Fibroblast of pulmonary artery (primary cell): ENCODE measurements at regions not wholly inside any gene's neighbourhood (a gene's known extent, or its start where the extent isn't known, plus 50 kb on each side); places are given as distances from the start of the nearest gene placed in this dataset.

ENCODE experiments used
- DNase-seq: peaks from one replicate; pipeline ENCODE4 v3.0.0-alpha.2; 2010; ENCODE audit warnings: low read depth
- H3K4me3 ChIP-seq: replicated peaks from 2 replicates; pipeline ENCODE4 v1.5.1; 2011; ENCODE audit warnings: low read depth, mild to moderate bottlenecking, control low read depth, low read length, moderate library complexity
- TF ChIP-seq, protein P1 (sequence below): IDR thresholded peaks from 2 replicates; pipeline ENCODE4 v1.5.1; 2011; ENCODE audit warnings: mild to moderate bottlenecking, control low read depth, low read length, inconsistent platforms; ENCODE audit errors: missing control alignments

- no peak overlapping the region for H3K4me3 ChIP-seq
- TF ChIP-seq, protein P1, sequence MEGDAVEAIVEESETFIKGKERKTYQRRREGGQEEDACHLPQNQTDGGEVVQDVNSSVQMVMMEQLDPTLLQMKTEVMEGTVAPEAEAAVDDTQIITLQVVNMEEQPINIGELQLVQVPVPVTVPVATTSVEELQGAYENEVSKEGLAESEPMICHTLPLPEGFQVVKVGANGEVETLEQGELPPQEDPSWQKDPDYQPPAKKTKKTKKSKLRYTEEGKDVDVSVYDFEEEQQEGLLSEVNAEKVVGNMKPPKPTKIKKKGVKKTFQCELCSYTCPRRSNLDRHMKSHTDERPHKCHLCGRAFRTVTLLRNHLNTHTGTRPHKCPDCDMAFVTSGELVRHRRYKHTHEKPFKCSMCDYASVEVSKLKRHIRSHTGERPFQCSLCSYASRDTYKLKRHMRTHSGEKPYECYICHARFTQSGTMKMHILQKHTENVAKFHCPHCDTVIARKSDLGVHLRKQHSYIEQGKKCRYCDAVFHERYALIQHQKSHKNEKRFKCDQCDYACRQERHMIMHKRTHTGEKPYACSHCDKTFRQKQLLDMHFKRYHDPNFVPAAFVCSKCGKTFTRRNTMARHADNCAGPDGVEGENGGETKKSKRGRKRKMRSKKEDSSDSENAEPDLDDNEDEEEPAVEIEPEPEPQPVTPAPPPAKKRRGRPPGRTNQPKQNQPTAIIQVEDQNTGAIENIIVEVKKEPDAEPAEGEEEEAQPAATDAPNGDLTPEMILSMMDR: no peak
- DNase-seq: no peak
Observed at GRCh38 chr18:39350945-39351344, 1785.3 kb upstream of the CELF4 start.

DNA sequence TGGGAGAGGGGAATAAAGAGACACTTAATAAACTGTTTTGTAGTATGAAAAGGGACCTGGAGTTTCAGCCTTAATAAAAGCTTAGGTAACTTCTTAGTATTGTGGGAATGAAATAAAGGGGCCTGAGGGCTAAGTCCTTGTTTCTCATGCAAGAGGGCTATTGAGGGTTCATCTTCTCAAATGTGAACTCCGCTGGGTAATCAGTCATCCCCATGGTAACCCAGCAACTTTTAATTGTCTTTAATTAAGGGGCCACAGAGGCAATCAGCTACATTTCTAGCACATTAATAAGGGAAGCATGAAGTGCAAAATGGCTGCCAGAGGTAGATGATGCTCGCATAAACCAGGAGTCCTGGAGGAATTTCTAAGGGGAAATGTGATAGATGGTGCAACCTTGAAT lies 1784.2 kb upstream of the CELF4 start:
- no peak overlapping the region for H3K4me3 ChIP-seq
- TF ChIP-seq, protein P1: no peak
- no peak for DNase-seq

DNA sequence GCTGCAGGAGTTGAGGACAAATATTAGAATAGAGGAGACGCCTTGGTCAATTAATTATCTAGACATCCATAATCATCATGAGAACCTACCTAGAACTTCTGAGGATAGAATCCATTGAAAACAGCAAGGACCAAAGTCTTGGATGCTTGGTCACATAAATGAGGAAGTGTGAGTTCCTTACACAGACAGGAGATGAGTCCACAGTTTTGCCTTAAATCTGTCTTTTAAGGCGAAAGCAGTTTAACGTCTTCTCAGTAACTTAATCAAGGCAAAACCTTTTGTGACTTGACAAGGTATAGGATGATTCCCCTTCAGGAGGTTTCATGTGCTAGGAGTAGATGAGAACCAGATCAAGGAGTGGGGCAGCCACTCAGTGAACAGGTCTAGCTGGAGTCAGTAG lies 1783.2 kb upstream of the CELF4 start:
- DNase-seq: no peak
- H3K4me3 ChIP-seq: no peak overlapping the region

GRCh38 chr18:39347701-39348100 lies 1782.1 kb upstream of the CELF4 start:
- no peak overlapping the region for H3K4me3 ChIP-seq
- DNase-seq: no peak
- TF ChIP-seq, protein P1: no peak

More for the DNA sequence above, 1783.2 kb upstream of the CELF4 start:
- TF ChIP-seq, protein P1: no peak

- no peak overlapping the region for H3K4me3 ChIP-seq
- TF ChIP-seq, protein P1: no peak
- no peak for DNase-seq
Observed at GRCh38 chr18:39346916-39347315, 1781.3 kb upstream of the CELF4 start.

DNA sequence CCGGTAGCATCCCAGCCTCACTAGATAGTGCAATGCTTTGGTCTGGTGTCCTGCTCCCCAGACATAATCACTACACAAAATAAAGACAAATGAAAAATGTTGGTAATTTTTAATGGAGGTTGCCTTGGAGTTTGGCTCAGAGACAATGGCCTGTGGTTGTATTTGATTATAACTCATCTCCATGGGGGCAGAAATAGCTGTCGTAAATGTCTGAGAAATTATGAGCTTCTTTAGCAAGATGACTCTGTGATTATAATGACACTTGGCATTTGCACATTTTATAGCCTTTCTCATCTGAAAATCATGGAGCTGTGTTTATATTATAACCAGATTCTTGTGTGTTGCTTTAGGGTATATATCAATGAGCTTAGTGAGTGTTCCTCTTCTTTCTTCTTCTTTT lies 1779.7 kb upstream of the CELF4 start:
- no peak overlapping the region for H3K4me3 ChIP-seq
- no peak for DNase-seq
- TF ChIP-seq, protein P1: no peak

- H3K4me3 ChIP-seq: no peak overlapping the region
- TF ChIP-seq, protein P1: no peak
- DNase-seq: no peak
Observed at GRCh38 chr18:39344487-39344886, 1778.9 kb upstream of the CELF4 start.
